ENCODE measurements at regions not wholly inside any gene's neighbourhood (a gene's known extent, or its start where the extent isn't known, plus 50 kb on each side); places are given as distances from the start of the nearest gene placed in this dataset.
"Not testable (repeated sequence)": the region's sequence is repeated elsewhere in the genome, so short reads cannot be mapped to it uniquely, and the experiment has no call there.

- H2BK120ac ChIP-seq (ENCODE audit: low read depth, low read length); H4K20me1 ChIP-seq (ENCODE audit: insufficient read depth, low read length); BruUV-seq (replicated peaks); intact Hi-C loops (cut with micrococcal nuclease); H2AK5ac ChIP-seq (ENCODE audit: low read depth, low read length); H4K8ac ChIP-seq (ENCODE audit: low read depth in 2 of 2, low read length in 2 of 2); H3K4me3 ChIP-seq (ENCODE audit: insufficient read depth, low read depth, low read length); H3K4me2 ChIP-seq (ENCODE audit: low read depth, low read length); H2AK9ac ChIP-seq (replicated peaks; ENCODE audit: low read depth, low read length, poor library complexity); ATAC-seq (ENCODE audit: low read depth); H3K4me1 ChIP-seq (ENCODE audit: control insufficient read depth, insufficient read depth, low read length); H3K36me3 ChIP-seq (ENCODE audit: control insufficient read depth, insufficient read depth, low read length); H3K4ac ChIP-seq (ENCODE audit: low read depth, low read length); H2BK20ac ChIP-seq (ENCODE audit: low read depth, low read length); DNase-seq; H3K56ac ChIP-seq (ENCODE audit: extremely low read depth, insufficient read depth, low read length); H2AFZ ChIP-seq (replicated peaks; ENCODE audit: low read length, poor library complexity); H4K5ac ChIP-seq (ENCODE audit: low read depth, low read length); H2BK15ac ChIP-seq (ENCODE audit: low read depth, low read length); H3K18ac ChIP-seq (ENCODE audit: low read depth, low read length); H3K23ac ChIP-seq (ENCODE audit: low read depth, low read length); H4K91ac ChIP-seq (ENCODE audit: insufficient read depth, low read depth, low read length); H3K9me3 ChIP-seq (ENCODE audit: control insufficient read depth, insufficient read depth, low read length); dilution Hi-C loops (cut with HindIII; ENCODE audit: low sequenced_read_pairs, unreplicated experiment); H3K14ac ChIP-seq (replicated peaks; ENCODE audit: low read depth, low read length); H3K27me3 ChIP-seq (ENCODE audit: control insufficient read depth, insufficient read depth, low read length); H3K79me1 ChIP-seq (ENCODE audit: low read depth in 1 of 2, low read length in 2 of 2); H3K9me1 ChIP-seq (ENCODE audit: insufficient read depth, low read length); in situ Hi-C loops (cut with MboI; ENCODE audit: low sequenced_read_pairs); H2BK5ac ChIP-seq (ENCODE audit: low read depth, low read length, poor library complexity, severe bottlenecking); POLR2A ChIA-PET (ENCODE audit: unreplicated experiment); H3K27ac ChIP-seq (ENCODE audit: insufficient read depth, low read length); CTCF ChIA-PET; H3K9ac ChIP-seq (ENCODE audit: low read depth, low read length): not testable (repeated sequence)
- no CpG with 5 or more reads among the region's 2 CpGs for WGBS, 2 experiments (ENCODE audit: extremely low coverage in 2 of 2, insufficient read length in 1 of 2)
Measured at GRCh38 chr7:146014154-146014553, 102.4 kb upstream of the CNTNAP2 start.

Data from IMR-90 (cell line).